Kidney epithelial cell (primary cell): ENCODE measurements at regions not wholly inside any gene's neighbourhood (a gene's known extent, or its start where the extent isn't known, plus 50 kb on each side); places are given as distances from the start of the nearest gene placed in this dataset.

ENCODE experiments used
- DNase-seq: peaks from one replicate; pipeline ENCODE4 v3.0.0-alpha.2; 2010; ENCODE audit warnings: low read depth
- H3K27me3 ChIP-seq: 2 replicates; pipeline ENCODE4 v1.6.0; 2011; ENCODE audit warnings: low read length; ENCODE audit not compliant: control insufficient read depth, insufficient read depth
- H3K36me3 ChIP-seq: 2 replicates; pipeline ENCODE4 v1.5.1; 2011; ENCODE audit warnings: low read length; ENCODE audit not compliant: control insufficient read depth, insufficient read depth
- H3K4me3 ChIP-seq: 2 replicates; pipeline ENCODE4 v1.5.1; 2011; ENCODE audit warnings: low read depth, mild to moderate bottlenecking, control low read depth, low read length
- TF ChIP-seq, protein P1 (sequence below): IDR thresholded peaks from 2 replicates; pipeline ENCODE4 v1.5.1; 2011; ENCODE audit warnings: mild to moderate bottlenecking, moderate library complexity, low read length, control low read depth, inconsistent platforms; ENCODE audit not compliant: insufficient read depth, poor library complexity, severe bottlenecking

GRCh38 chr5:61820836-61821235, 485.2 kb upstream of the KIF2A start:
- Histone ChIP-seq H3K4me3 (no peak overlapping the region), H3K27me3 (no peaks in the 10 kb centered on the region), H3K36me3 (no peaks in the 10 kb centered on the region)
- TF ChIP-seq, protein P1, sequence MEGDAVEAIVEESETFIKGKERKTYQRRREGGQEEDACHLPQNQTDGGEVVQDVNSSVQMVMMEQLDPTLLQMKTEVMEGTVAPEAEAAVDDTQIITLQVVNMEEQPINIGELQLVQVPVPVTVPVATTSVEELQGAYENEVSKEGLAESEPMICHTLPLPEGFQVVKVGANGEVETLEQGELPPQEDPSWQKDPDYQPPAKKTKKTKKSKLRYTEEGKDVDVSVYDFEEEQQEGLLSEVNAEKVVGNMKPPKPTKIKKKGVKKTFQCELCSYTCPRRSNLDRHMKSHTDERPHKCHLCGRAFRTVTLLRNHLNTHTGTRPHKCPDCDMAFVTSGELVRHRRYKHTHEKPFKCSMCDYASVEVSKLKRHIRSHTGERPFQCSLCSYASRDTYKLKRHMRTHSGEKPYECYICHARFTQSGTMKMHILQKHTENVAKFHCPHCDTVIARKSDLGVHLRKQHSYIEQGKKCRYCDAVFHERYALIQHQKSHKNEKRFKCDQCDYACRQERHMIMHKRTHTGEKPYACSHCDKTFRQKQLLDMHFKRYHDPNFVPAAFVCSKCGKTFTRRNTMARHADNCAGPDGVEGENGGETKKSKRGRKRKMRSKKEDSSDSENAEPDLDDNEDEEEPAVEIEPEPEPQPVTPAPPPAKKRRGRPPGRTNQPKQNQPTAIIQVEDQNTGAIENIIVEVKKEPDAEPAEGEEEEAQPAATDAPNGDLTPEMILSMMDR, result no peak
- no peak for DNase-seq

DNA sequence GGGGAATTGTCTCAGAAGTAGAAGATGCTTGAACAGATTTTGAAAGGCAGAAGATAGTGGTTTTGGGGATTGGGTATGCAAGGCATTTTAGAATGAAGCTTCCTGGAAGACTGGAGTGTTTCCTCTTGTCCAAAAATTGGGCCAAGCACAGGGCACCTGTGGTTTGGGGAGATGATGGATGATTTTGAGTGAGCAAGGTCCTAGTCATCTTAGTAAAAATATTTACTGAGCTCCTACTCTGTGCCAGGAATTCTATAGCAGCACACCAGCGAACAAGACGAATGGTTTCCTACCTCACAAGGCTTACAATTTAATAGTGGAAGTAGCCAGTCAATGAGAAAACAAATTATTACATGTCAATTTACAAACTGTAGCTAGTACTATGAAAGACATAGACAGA, 484.4 kb upstream of the KIF2A start:
- Histone ChIP-seq H3K36me3 (no peaks in the 10 kb centered on the region), H3K27me3 (no peaks in the 10 kb centered on the region), H3K4me3 (no peak overlapping the region)
- TF ChIP-seq, protein P1, result no peak
- DNase-seq, result no peak

DNA sequence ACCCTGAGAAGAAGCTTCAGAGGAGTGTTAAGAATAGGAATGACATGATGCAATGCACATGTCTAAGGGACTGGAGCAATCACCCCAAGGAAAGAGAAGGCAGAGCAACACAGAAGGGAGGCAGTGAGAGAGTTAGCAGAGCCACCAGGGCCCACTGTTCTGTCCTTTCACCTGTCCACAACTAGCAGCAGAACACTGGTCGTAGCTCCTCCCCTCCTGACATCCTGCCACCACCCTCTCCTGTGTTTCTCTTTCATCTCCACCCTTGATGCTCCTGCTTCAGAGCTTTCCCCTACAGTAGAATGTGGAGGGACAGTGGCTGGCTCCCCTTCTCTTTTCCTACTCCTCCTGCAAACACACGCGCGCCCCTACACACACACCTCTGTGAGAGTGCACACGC, 483.4 kb upstream of the KIF2A start:
- Histone ChIP-seq H3K36me3 (no peaks in the 10 kb centered on the region), H3K4me3 (no peak overlapping the region), H3K27me3 (no peaks in the 10 kb centered on the region)
- TF ChIP-seq, protein P1, result no peak
- DNase-seq, result no peak

DNA sequence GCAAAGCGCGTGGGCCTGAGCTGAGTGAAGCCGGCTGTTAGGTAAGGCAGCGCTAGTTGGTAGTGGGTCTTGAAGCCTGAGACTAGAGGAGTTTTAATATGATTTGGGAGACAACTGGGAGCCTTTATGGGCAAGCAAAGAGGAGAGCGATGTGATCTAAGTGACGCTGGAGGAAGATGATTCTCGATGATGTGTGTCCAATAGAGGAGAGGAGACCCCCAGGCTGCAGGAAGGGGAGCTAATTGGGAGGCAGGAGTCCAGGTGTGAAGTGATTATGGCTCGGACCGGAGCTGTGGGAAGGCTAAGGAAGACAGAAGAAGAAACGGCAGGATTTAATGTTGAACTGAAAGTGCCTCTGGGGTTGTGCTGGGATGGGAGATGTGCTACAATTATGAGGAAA, 482.9 kb upstream of the KIF2A start:
- Histone ChIP-seq H3K27me3 (no peaks in the 10 kb centered on the region), H3K4me3 (no peak overlapping the region), H3K36me3 (no peaks in the 10 kb centered on the region)
- TF ChIP-seq, protein P1, result no peak
- no peak for DNase-seq

DNA sequence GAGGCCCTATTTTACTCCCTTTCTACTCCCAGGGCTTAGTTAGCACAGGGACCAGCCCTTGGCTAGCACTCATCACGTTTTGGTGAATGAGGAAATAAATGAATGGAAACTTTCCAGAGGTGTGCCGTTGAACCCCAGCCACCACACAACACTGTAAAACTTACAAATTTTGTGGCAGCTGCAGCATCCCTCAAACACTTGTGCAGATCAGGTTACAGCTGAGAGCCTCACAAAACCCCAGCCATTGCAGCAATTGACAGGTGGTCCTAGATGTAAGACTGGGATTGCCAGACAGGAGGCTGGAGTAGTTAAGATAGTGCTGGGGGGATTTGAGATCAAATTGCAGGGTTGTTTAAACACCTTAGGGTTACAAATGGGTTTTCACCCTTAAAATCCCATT, 482.2 kb upstream of the KIF2A start:
- Histone ChIP-seq H3K27me3 (no peaks in the 10 kb centered on the region), H3K4me3 (no peak overlapping the region), H3K36me3 (no peaks in the 10 kb centered on the region)
- TF ChIP-seq, protein P1, result no peak
- no peak for DNase-seq

DNA sequence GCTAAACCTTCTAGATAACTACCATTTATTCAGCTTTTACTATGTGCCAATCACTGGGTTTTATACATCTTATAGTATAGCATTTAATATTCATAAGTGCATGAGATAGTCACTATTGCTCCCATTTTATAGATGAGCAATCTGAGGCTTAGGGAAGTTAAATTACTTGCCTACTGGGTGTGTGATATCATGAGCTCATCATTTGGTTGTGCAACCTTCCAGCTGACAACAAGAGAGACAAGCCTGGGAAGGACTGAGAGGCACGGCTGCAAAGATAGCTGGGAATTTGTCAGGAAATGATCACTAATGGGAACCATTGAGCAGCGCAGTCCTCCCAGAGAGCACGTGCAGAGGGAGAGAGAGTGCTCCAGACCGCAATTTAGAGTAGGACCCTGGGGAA, 481.6 kb upstream of the KIF2A start:
- DNase-seq, result no peak
- no peak overlapping the region for H3K4me3 ChIP-seq
- TF ChIP-seq, protein P1, result no peak
- no peaks in the 10 kb centered on the region for H3K36me3 ChIP-seq
- H3K27me3 ChIP-seq, result no peaks in the 10 kb centered on the region
